ENCODE measurements at regions not wholly inside any gene's neighbourhood (a gene's known extent, or its start where the extent isn't known, plus 50 kb on each side); places are given as distances from the start of the nearest gene placed in this dataset.

- Mint-ChIP-seq H3K27me3 (ENCODE audit: insufficient read depth, low read depth, poor library complexity) (no peaks in the 10 kb centered on the region), H3K36me3 (ENCODE audit: low read depth) (no peaks in the 10 kb centered on the region), H3K4me1 (no peaks in the 10 kb centered on the region), H3K4me3 (no peak overlapping the region), H3K9me3 (peaks cover 4% of the 10 kb centered on the region; the same call in 1 of the 3 replicates), H3K27ac (no peak overlapping the region)
- H3K9me2 ChIP-seq (ENCODE audit: insufficient read depth), result peaks cover 9% of the 10 kb centered on the region; the same call in 1 of the 2 replicates
- TF ChIP-seq, protein P1, sequence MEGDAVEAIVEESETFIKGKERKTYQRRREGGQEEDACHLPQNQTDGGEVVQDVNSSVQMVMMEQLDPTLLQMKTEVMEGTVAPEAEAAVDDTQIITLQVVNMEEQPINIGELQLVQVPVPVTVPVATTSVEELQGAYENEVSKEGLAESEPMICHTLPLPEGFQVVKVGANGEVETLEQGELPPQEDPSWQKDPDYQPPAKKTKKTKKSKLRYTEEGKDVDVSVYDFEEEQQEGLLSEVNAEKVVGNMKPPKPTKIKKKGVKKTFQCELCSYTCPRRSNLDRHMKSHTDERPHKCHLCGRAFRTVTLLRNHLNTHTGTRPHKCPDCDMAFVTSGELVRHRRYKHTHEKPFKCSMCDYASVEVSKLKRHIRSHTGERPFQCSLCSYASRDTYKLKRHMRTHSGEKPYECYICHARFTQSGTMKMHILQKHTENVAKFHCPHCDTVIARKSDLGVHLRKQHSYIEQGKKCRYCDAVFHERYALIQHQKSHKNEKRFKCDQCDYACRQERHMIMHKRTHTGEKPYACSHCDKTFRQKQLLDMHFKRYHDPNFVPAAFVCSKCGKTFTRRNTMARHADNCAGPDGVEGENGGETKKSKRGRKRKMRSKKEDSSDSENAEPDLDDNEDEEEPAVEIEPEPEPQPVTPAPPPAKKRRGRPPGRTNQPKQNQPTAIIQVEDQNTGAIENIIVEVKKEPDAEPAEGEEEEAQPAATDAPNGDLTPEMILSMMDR (conservative IDR thresholded peaks at IDR 0.05; ENCODE audit: low read depth in 2 of 2), result no peak
- TF ChIP-seq ETS1 (IDR thresholded peaks at IDR 0.05) (no peak), ZNF114 (CRISPR knock-in tag; IDR thresholded peaks at IDR 0.05) (no peak), NANOG (IDR thresholded peaks at IDR 0.05; ENCODE audit: borderline replicate concordance) (no peak), EZH2phosphoT487 (IDR thresholded peaks at IDR 0.05; ENCODE audit: unreplicated experiment) (no peak), ZNF331 (CRISPR knock-in tag; IDR thresholded peaks at IDR 0.05; ENCODE audit: low read depth) (no peak)
- no peaks in the 10 kb centered on the region for H4K20me1 ChIP-seq (replicated peaks; ENCODE audit: insufficient read depth)
- H3K4me1 ChIP-seq (ENCODE audit: insufficient read depth), result no peaks in the 10 kb centered on the region
- no peaks in the 10 kb centered on the region for H3K36me3 ChIP-seq (ENCODE audit: insufficient read depth)
- H3F3A ChIP-seq (replicated peaks; ENCODE audit: low read depth), result no peaks in the 10 kb centered on the region
- no peaks in the 10 kb centered on the region for H3K79me2 ChIP-seq (replicated peaks; ENCODE audit: insufficient read depth)
- DNase-seq (ENCODE audit: low spot score) (no peak), ATAC-seq (no peak)
- no peaks in the 10 kb centered on the region for H3K27me3 ChIP-seq (ENCODE audit: insufficient read depth)
- H3K27ac ChIP-seq (ENCODE audit: low read depth), result no peak overlapping the region
- H2AFZ ChIP-seq, result no peak overlapping the region
- H3K4me3 ChIP-seq, result no peak overlapping the region
- H3K4me2 ChIP-seq, result no peak overlapping the region
These were observed 488.9 kb upstream of the CA10 start for GRCh38 chr17:52647411-52647810.

DNA sequence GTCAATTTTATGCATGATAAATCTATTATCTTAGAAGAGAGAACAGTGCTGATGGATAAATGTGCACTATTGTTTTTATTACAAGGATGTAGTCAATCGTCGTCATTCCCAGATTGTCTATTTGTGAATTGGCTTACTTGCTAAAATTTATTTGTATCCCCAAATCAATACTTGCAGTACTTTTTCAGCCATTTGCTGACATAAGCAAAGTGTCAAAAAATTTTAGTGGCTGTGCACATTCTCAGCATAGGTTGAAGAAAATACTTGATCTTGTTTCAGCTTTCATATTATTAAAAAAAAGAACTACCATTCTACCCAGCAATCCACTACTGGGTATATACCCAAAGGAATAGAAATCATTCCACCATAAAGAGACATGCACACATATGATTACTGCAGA, 477.9 kb upstream of the CA10 start:
- Histone ChIP-seq H3K79me2 (replicated peaks; ENCODE audit: insufficient read depth) (no peaks in the 10 kb centered on the region), H3K4me2 (no peak overlapping the region), H3K9me2 (ENCODE audit: insufficient read depth) (0 out of 2 replicates have a peak, but pooled peaks cover 5% of the 10 kb centered on the region), H4K20me1 (replicated peaks; ENCODE audit: insufficient read depth) (no peaks in the 10 kb centered on the region), H3K36me3 (ENCODE audit: insufficient read depth) (no peaks in the 10 kb centered on the region), H3K4me3 (no peak overlapping the region), H2AFZ (no peak overlapping the region), H3F3A (replicated peaks; ENCODE audit: low read depth) (no peaks in the 10 kb centered on the region), H3K27me3 (ENCODE audit: insufficient read depth) (no peaks in the 10 kb centered on the region), H3K4me1 (ENCODE audit: insufficient read depth) (no peaks in the 10 kb centered on the region), H3K27ac (ENCODE audit: low read depth) (no peak overlapping the region)
- no peak overlapping the region for H3K4me3 Mint-ChIP-seq
- H3K27ac Mint-ChIP-seq, result no peak overlapping the region
- peaks cover 8% of the 10 kb centered on the region for H3K36me3 Mint-ChIP-seq (ENCODE audit: low read depth)
- TF ChIP-seq STAT1 (IDR thresholded peaks at IDR 0.05; ENCODE audit: unreplicated experiment), result no peak
- DNase-seq (ENCODE audit: low spot score) (no peak), ATAC-seq (no peak)
- H3K9me3 Mint-ChIP-seq, result peaks cover 27% of the 10 kb centered on the region
- H3K4me1 Mint-ChIP-seq, result no peaks in the 10 kb centered on the region
- H3K27me3 Mint-ChIP-seq (ENCODE audit: insufficient read depth, low read depth, poor library complexity), result peaks cover 3% of the 10 kb centered on the region

DNA sequence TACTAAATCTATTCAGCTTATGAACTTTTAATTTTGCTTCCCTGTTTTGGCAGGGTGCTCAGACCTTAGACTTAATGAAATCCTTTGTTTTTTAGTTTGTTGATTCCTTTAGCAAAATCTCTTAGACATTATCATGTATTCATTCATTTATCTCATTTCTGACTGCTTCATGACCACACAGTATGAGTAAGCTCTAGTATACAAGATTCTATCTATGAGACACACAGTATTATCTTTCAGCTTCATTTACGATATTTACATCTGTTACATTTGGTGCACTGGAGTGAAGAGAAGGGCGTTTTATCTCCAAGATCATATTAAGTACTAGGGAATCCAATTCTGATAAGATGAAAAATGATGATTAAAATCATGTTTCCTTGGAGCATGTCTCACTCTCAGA, 448.1 kb upstream of the CA10 start:
- no peaks in the 10 kb centered on the region for H3K79me2 ChIP-seq (replicated peaks; ENCODE audit: insufficient read depth)
- H3K27ac ChIP-seq (ENCODE audit: low read depth), result no peak overlapping the region
- no peaks in the 10 kb centered on the region for H3K36me3 Mint-ChIP-seq (ENCODE audit: low read depth)
- H3K27me3 Mint-ChIP-seq (ENCODE audit: insufficient read depth, low read depth, poor library complexity), result no peaks in the 10 kb centered on the region
- H3K27ac Mint-ChIP-seq, result no peak overlapping the region
- no peaks in the 10 kb centered on the region for H3K36me3 ChIP-seq (ENCODE audit: insufficient read depth)
- no peaks in the 10 kb centered on the region; the same call in 1 of the 3 replicates for H3K9me3 Mint-ChIP-seq
- no peak overlapping the region for H2AFZ ChIP-seq
- H3K4me1 ChIP-seq (ENCODE audit: insufficient read depth), result no peaks in the 10 kb centered on the region
- H3K4me3 ChIP-seq, result no peak overlapping the region
- no peaks in the 10 kb centered on the region for H4K20me1 ChIP-seq (replicated peaks; ENCODE audit: insufficient read depth)
- H3K9me2 ChIP-seq (ENCODE audit: insufficient read depth), result no peaks in the 10 kb centered on the region
- ATAC-seq (no peak), DNase-seq (ENCODE audit: low spot score) (no peak)
- no peak overlapping the region for H3K4me3 Mint-ChIP-seq
- H3K4me2 ChIP-seq, result no peak overlapping the region
- no peaks in the 10 kb centered on the region for H3F3A ChIP-seq (replicated peaks; ENCODE audit: low read depth)
- no peaks in the 10 kb centered on the region for H3K27me3 ChIP-seq (ENCODE audit: insufficient read depth)
- H3K4me1 Mint-ChIP-seq, result peaks cover 1% of the 10 kb centered on the region; the same call in 1 of the 3 replicates
- no peak for TF ChIP-seq ZNF114 (CRISPR knock-in tag; IDR thresholded peaks at IDR 0.05)
- no peak for TF ChIP-seq EZH2 (IDR thresholded peaks at IDR 0.05; ENCODE audit: low read depth, unreplicated experiment)

All from GM23338 (cell line).